Right kidney (tissue), 1 donor: ENCODE measurements at regions not wholly inside any gene's neighbourhood (a gene's known extent, or its start where the extent isn't known, plus 50 kb on each side); places are given as distances from the start of the nearest gene placed in this dataset.

Source experiments
- DNase-seq: peaks from one replicate; pipeline ENCODE4 v3.0.0-alpha.2; 2016

- DNase-seq, result no peak
Measured at GRCh38 chr2:19419211-19419880, 60.9 kb upstream of the OSR1 start.

GRCh38 chr2:19416784-19417684 lies 58.6 kb upstream of the OSR1 start:
- no peak for DNase-seq

GRCh38 chr2:19416083-19416482 lies 57.7 kb upstream of the OSR1 start:
- DNase-seq, result no peak

- no peak for DNase-seq
Measured at GRCh38 chr2:19409046-19409445, 50.6 kb upstream of the OSR1 start.

GRCh38 chr2:19408592-19408991 lies 50.2 kb upstream of the OSR1 start:
- no peak for DNase-seq
